Right lobe of liver (tissue), 4 donors: ENCODE measurements at regions not wholly inside any gene's neighbourhood (a gene's known extent, or its start where the extent isn't known, plus 50 kb on each side); places are given as distances from the start of the nearest gene placed in this dataset.

Experiments
- POLR2A ChIP-seq: fragments of 450-650 bp; IDR thresholded peaks from one replicate; pipeline ENCODE4 v1.6.1; 2017; ENCODE audit warnings: antibody characterized with exemption, mild to moderate bottlenecking
- TF ChIP-seq, protein P1 (sequence below), 4 donors: fragments of 200-600 bp in 3 of 4; fragments of 450-650 bp in 1 of 4; IDR thresholded peaks; one replicate each; pipeline versions ENCODE4 v1.5.1 to v1.8.0; 2016 to 2022; ENCODE audit warnings: antibody characterized with exemption in 4 of 4, mild to moderate bottlenecking in 2 of 4
- donor health status: DM: no; HTN: no; CAD: no.
- donor health status: DM: no; HTN: no; CAD: no.
- donor health status: DM: no; HTN: yes; CAD: no.

DNA sequence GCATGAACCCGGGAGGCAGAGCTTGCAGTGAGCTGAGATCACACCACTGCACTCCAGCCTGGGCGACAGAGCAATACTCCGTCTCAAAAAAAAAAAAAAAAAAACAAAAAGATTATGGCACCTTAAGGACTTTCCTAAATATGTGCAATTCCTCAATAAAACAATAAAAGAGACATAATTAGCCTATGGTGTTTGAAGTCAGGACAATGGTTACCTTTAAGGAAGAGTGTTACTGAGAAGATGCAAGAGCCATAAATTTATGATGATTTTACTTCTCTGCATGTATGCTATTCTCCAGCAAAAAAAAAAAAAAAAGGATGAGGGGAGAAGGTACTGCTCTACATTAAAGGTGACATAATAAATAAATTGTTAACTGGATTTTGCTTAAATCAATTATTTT is 208.2 kb upstream of the STK17B start:
- no peak for TF ChIP-seq POLR2A
- TF ChIP-seq, protein P1, sequence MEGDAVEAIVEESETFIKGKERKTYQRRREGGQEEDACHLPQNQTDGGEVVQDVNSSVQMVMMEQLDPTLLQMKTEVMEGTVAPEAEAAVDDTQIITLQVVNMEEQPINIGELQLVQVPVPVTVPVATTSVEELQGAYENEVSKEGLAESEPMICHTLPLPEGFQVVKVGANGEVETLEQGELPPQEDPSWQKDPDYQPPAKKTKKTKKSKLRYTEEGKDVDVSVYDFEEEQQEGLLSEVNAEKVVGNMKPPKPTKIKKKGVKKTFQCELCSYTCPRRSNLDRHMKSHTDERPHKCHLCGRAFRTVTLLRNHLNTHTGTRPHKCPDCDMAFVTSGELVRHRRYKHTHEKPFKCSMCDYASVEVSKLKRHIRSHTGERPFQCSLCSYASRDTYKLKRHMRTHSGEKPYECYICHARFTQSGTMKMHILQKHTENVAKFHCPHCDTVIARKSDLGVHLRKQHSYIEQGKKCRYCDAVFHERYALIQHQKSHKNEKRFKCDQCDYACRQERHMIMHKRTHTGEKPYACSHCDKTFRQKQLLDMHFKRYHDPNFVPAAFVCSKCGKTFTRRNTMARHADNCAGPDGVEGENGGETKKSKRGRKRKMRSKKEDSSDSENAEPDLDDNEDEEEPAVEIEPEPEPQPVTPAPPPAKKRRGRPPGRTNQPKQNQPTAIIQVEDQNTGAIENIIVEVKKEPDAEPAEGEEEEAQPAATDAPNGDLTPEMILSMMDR (IDR thresholded peaks at IDR 0.05) = no peak
